Hepatocyte (in vitro differentiated cells): ENCODE measurements at regions not wholly inside any gene's neighbourhood (a gene's known extent, or its start where the extent isn't known, plus 50 kb on each side); places are given as distances from the start of the nearest gene placed in this dataset.

ENCODE experiments used
- EZH2 ChIP-seq: fragments of 200-600 bp; sonication (generic); IDR thresholded peaks from 2 replicates; pipeline ENCODE4 v1.6.1; 2016; ENCODE audit warnings: antibody characterized with exemption, mild to moderate bottlenecking, borderline replicate concordance
- TF ChIP-seq, protein P1 (sequence below): fragments of 200-600 bp; sonication (generic); IDR thresholded peaks from 2 replicates; pipeline ENCODE4 v1.5.1; 2016; ENCODE audit warnings: antibody characterized with exemption, mild to moderate bottlenecking; ENCODE audit not compliant: poor library complexity

DNA sequence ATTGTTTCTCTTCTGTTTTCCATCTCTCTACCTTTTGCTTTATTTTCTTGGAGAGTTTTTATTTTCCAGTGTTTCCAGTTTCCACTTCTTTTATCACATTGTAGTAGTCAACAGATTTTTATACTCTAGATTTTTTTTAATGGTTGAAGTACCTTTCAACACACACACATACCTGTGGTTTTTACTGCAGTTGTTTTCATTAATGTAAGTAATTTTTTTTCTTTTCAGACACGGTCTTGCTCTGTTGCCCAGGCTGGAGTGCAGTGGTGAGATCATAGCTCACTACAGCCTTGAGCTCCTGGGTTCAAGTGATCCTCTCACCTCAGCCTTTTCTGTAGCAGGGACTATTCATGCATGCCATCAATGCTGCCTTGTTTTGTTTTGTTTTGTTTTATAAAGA, 472.5 kb upstream of the SGO1 start:
- TF ChIP-seq EZH2 = no peak
- TF ChIP-seq, protein P1, sequence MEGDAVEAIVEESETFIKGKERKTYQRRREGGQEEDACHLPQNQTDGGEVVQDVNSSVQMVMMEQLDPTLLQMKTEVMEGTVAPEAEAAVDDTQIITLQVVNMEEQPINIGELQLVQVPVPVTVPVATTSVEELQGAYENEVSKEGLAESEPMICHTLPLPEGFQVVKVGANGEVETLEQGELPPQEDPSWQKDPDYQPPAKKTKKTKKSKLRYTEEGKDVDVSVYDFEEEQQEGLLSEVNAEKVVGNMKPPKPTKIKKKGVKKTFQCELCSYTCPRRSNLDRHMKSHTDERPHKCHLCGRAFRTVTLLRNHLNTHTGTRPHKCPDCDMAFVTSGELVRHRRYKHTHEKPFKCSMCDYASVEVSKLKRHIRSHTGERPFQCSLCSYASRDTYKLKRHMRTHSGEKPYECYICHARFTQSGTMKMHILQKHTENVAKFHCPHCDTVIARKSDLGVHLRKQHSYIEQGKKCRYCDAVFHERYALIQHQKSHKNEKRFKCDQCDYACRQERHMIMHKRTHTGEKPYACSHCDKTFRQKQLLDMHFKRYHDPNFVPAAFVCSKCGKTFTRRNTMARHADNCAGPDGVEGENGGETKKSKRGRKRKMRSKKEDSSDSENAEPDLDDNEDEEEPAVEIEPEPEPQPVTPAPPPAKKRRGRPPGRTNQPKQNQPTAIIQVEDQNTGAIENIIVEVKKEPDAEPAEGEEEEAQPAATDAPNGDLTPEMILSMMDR = no peak
